HG03097 (cell line): ENCODE measurements at regions not wholly inside any gene's neighbourhood (a gene's known extent, or its start where the extent isn't known, plus 50 kb on each side); places are given as distances from the start of the nearest gene placed in this dataset.
"Not testable (repeated sequence)": the region's sequence is repeated elsewhere in the genome, so short reads cannot be mapped to it uniquely, and the experiment has no call there.

ENCODE experiments used
- ATAC-seq: cut with Tn5 transposase; IDR thresholded peaks from one replicate; pipeline ENCODE4 v1.9.1; 2021; ENCODE audit not compliant: unreplicated experiment, low FRiP score

- ATAC-seq = no peak
These were observed 61.2 kb upstream of the TMTC2 start for GRCh38 chr12:82625523-82625922.

- no peak for ATAC-seq
These were observed 58.9 kb upstream of the TMTC2 start for GRCh38 chr12:82627799-82628198.

- not testable (repeated sequence) for ATAC-seq
These were observed 52.0 kb upstream of the TMTC2 start for GRCh38 chr12:82634495-82635258.

DNA sequence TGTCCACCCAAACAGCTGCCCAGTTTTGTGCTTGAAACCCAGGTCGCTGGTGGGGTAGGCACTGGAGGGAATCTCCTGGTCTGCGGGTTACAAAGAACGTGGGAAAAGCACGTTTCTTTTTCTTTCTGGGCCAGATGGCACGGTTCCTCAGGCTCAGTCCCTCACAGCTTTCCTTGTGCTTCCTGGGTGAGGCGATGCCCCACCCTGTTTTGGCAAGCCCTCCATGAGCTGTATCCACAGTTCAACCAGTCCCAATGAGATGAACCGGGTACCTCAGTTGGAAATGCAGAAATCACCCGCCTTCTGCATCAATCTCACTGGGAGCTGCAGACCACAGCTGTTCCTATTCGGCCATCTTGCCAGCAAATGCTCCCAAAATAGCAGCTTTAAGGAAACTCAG lies 51.4 kb upstream of the TMTC2 start:
- ATAC-seq = no peak
